HepG2 (cell line): ENCODE measurements at regions not wholly inside any gene's neighbourhood (a gene's known extent, or its start where the extent isn't known, plus 50 kb on each side); places are given as distances from the start of the nearest gene placed in this dataset.

Source experiments
- ATAC-seq: fragments of 200-7000 bp; cut with Tn5 transposase; 3 replicates; pipeline ENCODE4 v1.9.1; 2020; ENCODE audit warnings: mild to moderate bottlenecking, moderate library complexity
- BruUV-seq: library from RNA; stranded (reverse); fragments of 400-500 nt; replicated peaks from 2 replicates; lab custom pipeline; 2021; lab: Mats Ljungman, UMichigan
- CTCF ChIA-PET: fragments of 300-600 bp; formaldehyde crosslinking; extraction: SDS; loops from one replicate; lab custom pipeline; 2021; ENCODE audit warnings: low total read pairs, inconsistent platforms, low intra/inter-chr PET ratio; lab: Yijun Ruan, JAX
- POLR2A ChIA-PET: fragments of 350-600 bp; sonication (Branson Sonifier 250); formaldehyde crosslinking; loops from one replicate; lab custom pipeline; 2020; ENCODE audit warnings: antibody characterized with exemption, inconsistent platforms; lab: Yijun Ruan, JAX
- DNase-seq: peaks from one replicate; pipeline ENCODE4 v3.0.0-alpha.2; 2015; ENCODE audit warnings: low spot score
- FAIRE-seq: peaks from 3 replicates; lab custom pipeline; 2011; peaks lifted over from hg19 to GRCh38; lab: Jason Lieb, UNC
- H2AFZ ChIP-seq: one replicate; pipeline ENCODE4 v1.6.1; 2011; ENCODE audit warnings: low read length, inconsistent platforms
- H3K27ac ChIP-seq: fragments of 300-600 bp; 3 replicates; pipeline ENCODE4 v1.8.0; 2011; ENCODE audit warnings: mixed run types, mild to moderate bottlenecking, mixed read lengths, low read length, inconsistent platforms; ENCODE audit not compliant: insufficient read depth; ENCODE audit errors: extremely low read length
- H3K27me3 ChIP-seq, 2 experiments: fragments of 200-600 bp in 1 of 2; 2 replicates in 1 of 2; 3 replicates in 1 of 2; pipeline versions ENCODE4 v1.6.0 to v1.8.0; 2011; ENCODE audit warnings: low read length in 2 of 2, mild to moderate bottlenecking in 2 of 2, moderate library complexity in 2 of 2, inconsistent platforms in 1 of 2; ENCODE audit not compliant: insufficient read depth in 2 of 2, control insufficient read depth in 1 of 2
- H3K36me3 ChIP-seq, 2 experiments: fragments of 200-600 bp in 1 of 2; replicated peaks in 1 of 2; 2 replicates in 1 of 2; 3 replicates in 1 of 2; pipeline versions ENCODE4 v1.5.1 to v1.8.0; 2011; ENCODE audit warnings: low read length in 2 of 2, inconsistent platforms in 1 of 2; ENCODE audit not compliant: insufficient read depth in 2 of 2, control insufficient read depth in 1 of 2
- H3K4me1 ChIP-seq: 2 replicates; pipeline ENCODE4 v1.5.1; 2012; ENCODE audit warnings: low read length, inconsistent platforms; ENCODE audit not compliant: insufficient read depth
- H3K4me2 ChIP-seq: 2 replicates; pipeline ENCODE4 v1.6.0; 2011; ENCODE audit warnings: low read depth, low read length, inconsistent platforms
- H3K4me3 ChIP-seq, 3 experiments: fragments of 200-600 bp in 1 of 3; sonication (generic), shearing (Covaris generic) in 1 of 3; replicated peaks in 1 of 3; 2 replicates each; pipeline ENCODE4 v1.5.1; 2011 to 2016; ENCODE audit warnings: low read length in 3 of 3, inconsistent platforms in 2 of 3, low read depth in 2 of 3, mild to moderate bottlenecking in 2 of 3, control low read depth in 1 of 3, mixed read lengths in 1 of 3; ENCODE audit not compliant: insufficient read depth in 1 of 3
- H3K79me2 ChIP-seq: one replicate; pipeline ENCODE4 v1.6.1; 2011; ENCODE audit warnings: low read length, inconsistent platforms; ENCODE audit not compliant: insufficient read depth
- H3K9ac ChIP-seq: 2 replicates; pipeline ENCODE4 v1.6.0; 2011; ENCODE audit warnings: mild to moderate bottlenecking, low read depth, low read length, inconsistent platforms; ENCODE audit not compliant: insufficient read depth
- H3K9me3 ChIP-seq: 2 replicates; pipeline ENCODE4 v1.5.1; 2012; ENCODE audit warnings: mild to moderate bottlenecking, low read length
- H4K20me1 ChIP-seq: 2 replicates; pipeline ENCODE4 v1.6.0; 2011; ENCODE audit warnings: inconsistent platforms, mild to moderate bottlenecking, low read length, moderate library complexity; ENCODE audit not compliant: insufficient read depth
- CAMTA2 ChIP-seq: sonication (generic); formaldehyde crosslinking; IDR thresholded peaks from 2 replicates; pipeline ENCODE4 v1.4.0; 2020; ENCODE audit warnings: mild to moderate bottlenecking, missing genetic modification reagents, borderline replicate concordance
- DMAP1 ChIP-seq: IDR thresholded peaks from 2 replicates; pipeline ENCODE4 v1.6.1; 2016
- FOXA3 ChIP-seq: IDR thresholded peaks from 2 replicates; pipeline ENCODE4 v1.6.1; 2016; ENCODE audit warnings: missing genetic modification reagents, missing compliant biosample characterization
- HNRNPK ChIP-seq: fragments of 200-400 bp; formaldehyde crosslinking; IDR thresholded peaks from 2 replicates; pipeline ENCODE4 v1.6.1; 2018; ENCODE audit warnings: low read length, low read depth, moderate library complexity, mild to moderate bottlenecking; ENCODE audit not compliant: poor library complexity, severe bottlenecking
- HOXA7 ChIP-seq: sonication (generic); formaldehyde crosslinking; IDR thresholded peaks from 2 replicates; pipeline ENCODE4 v1.8.1; 2022; ENCODE audit warnings: mild to moderate bottlenecking, missing genetic modification reagents, moderate library complexity
- KAT2B ChIP-seq: fragments of 150-350 bp; IDR thresholded peaks from 2 replicates; pipeline ENCODE4 v1.6.1; 2014; ENCODE audit warnings: low read depth, low read length, borderline replicate concordance
- NR2F6 ChIP-seq, 2 experiments: IDR thresholded peaks; 2 replicates each; pipeline ENCODE4 v1.6.1; 2016; ENCODE audit warnings: antibody characterized with exemption in 1 of 2, mild to moderate bottlenecking in 1 of 2
- ONECUT2 ChIP-seq: sonication (generic); formaldehyde crosslinking; IDR thresholded peaks from 2 replicates; pipeline ENCODE4 v1.4.0; 2020; ENCODE audit warnings: missing genetic modification reagents
- SAFB2 ChIP-seq: sonication (generic); formaldehyde crosslinking; IDR thresholded peaks from 2 replicates; pipeline ENCODE4 v1.5.1; 2020; ENCODE audit warnings: missing genetic modification reagents, low read depth, mild to moderate bottlenecking, borderline replicate concordance
- SIN3A ChIP-seq: IDR thresholded peaks from 2 replicates; pipeline ENCODE4 v1.6.1; 2011; ENCODE audit warnings: low read depth, mild to moderate bottlenecking, control low read depth, low read length, borderline replicate concordance
- SOX13 ChIP-seq, 3 experiments: fragments of 450-650 bp in 1 of 3; sonication (generic) in 1 of 3; formaldehyde crosslinking in 1 of 3; IDR thresholded peaks in 2 of 3; conservative IDR thresholded peaks in 1 of 3; 2 replicates each; pipeline versions ENCODE4 v1.5.0 to v1.6.1; 2016 to 2020; ENCODE audit warnings: antibody characterized with exemption in 1 of 3, mild to moderate bottlenecking in 1 of 3, missing compliant biosample characterization in 1 of 3, missing genetic modification reagents in 1 of 3, moderate library complexity in 1 of 3
- ZNF644 ChIP-seq: IDR thresholded peaks from 2 replicates; pipeline ENCODE4 v1.6.1; 2016; ENCODE audit warnings: low read depth
- WGBS: methylation state at CpG from one replicate; pipeline ENCODE4 v1.1.6; 2017; ENCODE audit warnings: low lambda C conversion rate; 5-methylcytosine and 5-hydroxymethylcytosine counted together
- in situ Hi-C: cut with HindIII; loops from 2 replicates; pipeline ENCODE4 v1.10.0; 2017; ENCODE audit warnings: low pct_unique_long_range_greater_than_20kb; ENCODE audit not compliant: extremely low pct_ligation_motif_present
- intact Hi-C: fragments of 100-400 bp; cut with micrococcal nuclease; formaldehyde crosslinking; loops from one replicate; pipeline ENCODE4 v1.10.0; 2022; ENCODE audit not compliant: unreplicated experiment
- TF ChIP-seq, protein P1 (sequence below): sonication (generic); formaldehyde crosslinking; IDR thresholded peaks from 2 replicates; pipeline ENCODE4 v1.4.0; 2020; ENCODE audit warnings: missing genetic modification reagents

DNA sequence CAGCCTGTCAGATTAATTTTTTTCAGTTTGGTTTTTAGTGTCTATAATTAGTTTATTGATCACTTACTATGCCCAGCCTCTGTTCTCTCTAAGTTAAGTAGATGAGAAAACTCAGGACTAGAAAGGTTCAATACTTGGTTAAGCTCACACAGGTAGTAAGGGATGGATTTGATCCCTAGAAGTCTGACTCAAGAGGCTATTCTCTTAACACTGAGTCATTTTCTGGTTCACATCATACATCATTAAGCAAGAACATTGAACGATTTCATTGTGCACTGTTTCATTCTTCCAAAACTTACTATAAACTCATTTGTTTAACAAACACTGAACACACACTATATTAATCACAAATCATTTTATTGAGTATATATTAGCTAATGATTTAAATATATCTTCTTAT lies 54.1 kb upstream of the SLC38A11 start:
- H3K36me3 ChIP-seq: no peaks in the 10 kb centered on the region
- ATAC-seq (no peak), DNase-seq (no peak), FAIRE-seq (no peak)
- in situ Hi-C loops (no loop called here), intact Hi-C loops (no loop called here)
- H3K79me2 ChIP-seq: no peaks in the 10 kb centered on the region
- 5% methylated on average over 1 of the region's 1 CpG for WGBS
- no peaks in the 10 kb centered on the region for H3K4me1 ChIP-seq
- H3K4me3 ChIP-seq: no peak overlapping the region
- no peak overlapping the region for H3K4me2 ChIP-seq
- H3K9me3 ChIP-seq: no peaks in the 10 kb centered on the region
- no peak for TF ChIP-seq ZNF644 (CRISPR knock-in tag)
- no peak for TF ChIP-seq SAFB2 (CRISPR knock-in tag)
- no peak for TF ChIP-seq CAMTA2 (CRISPR knock-in tag)
- TF ChIP-seq FOXA3 (CRISPR knock-in tag): no peak
- no peak for TF ChIP-seq KAT2B
- TF ChIP-seq HNRNPK: no peak
- TF ChIP-seq, protein P1, sequence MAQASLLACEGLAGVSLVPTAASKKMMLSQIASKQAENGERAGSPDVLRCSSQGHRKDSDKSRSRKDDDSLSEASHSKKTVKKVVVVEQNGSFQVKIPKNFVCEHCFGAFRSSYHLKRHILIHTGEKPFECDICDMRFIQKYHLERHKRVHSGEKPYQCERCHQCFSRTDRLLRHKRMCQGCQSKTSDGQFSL: no peak
- no peak for TF ChIP-seq SOX13 (IDR thresholded peaks at IDR 0.05)
- no peak for TF ChIP-seq SOX13 (CRISPR knock-in tag; conservative IDR thresholded peaks at IDR 0.05 in 1 of 2, IDR thresholded peaks at IDR 0.05 in 1 of 2)
- TF ChIP-seq NR2F6 (IDR thresholded peaks at IDR 0.05): no peak
- TF ChIP-seq NR2F6 (CRISPR knock-in tag; IDR thresholded peaks at IDR 0.05): no peak
- TF ChIP-seq SIN3A: no peak
- TF ChIP-seq HOXA7: no peak
- TF ChIP-seq DMAP1: no peak
- TF ChIP-seq ONECUT2 (CRISPR knock-in tag): no peak
- ChIA-PET POLR2A (no interaction called here), CTCF (no interaction called here)
- BruUV-seq: no TSS peak
- H2AFZ ChIP-seq: no peak overlapping the region
- no peak overlapping the region for H3K9ac ChIP-seq
- H3K27me3 ChIP-seq: 0 out of 5 replicates have a peak, but pooled peaks cover 0 to 5% of the 10 kb centered on the region in 2 experiments
- H3K27ac ChIP-seq: no peak overlapping the region
- no peaks in the 10 kb centered on the region for H4K20me1 ChIP-seq
